ENCODE measurements at regions not wholly inside any gene's neighbourhood (a gene's known extent, or its start where the extent isn't known, plus 50 kb on each side); places are given as distances from the start of the nearest gene placed in this dataset.
"Not testable (repeated sequence)": the region's sequence is repeated elsewhere in the genome, so short reads cannot be mapped to it uniquely, and the experiment has no call there.

- DNase-seq (ENCODE audit: low spot score); H3K36me3 ChIP-seq; H3K27ac ChIP-seq; H3K4me1 ChIP-seq; H3K27me3 ChIP-seq; H3K4me3 ChIP-seq; H3K9me3 ChIP-seq: not testable (repeated sequence)
- peak in 1 of 2 donors; percentile 46 for TF ChIP-seq CTCF (IDR thresholded peaks at IDR 0.05)
Measured at GRCh38 chr7:32691965-32692815, 196.9 kb downstream of the AVL9 start.

GRCh38 chr7:32688092-32688491 lies 192.8 kb downstream of the AVL9 start:
- not testable (repeated sequence) for H3K9me3 ChIP-seq; H3K27me3 ChIP-seq; DNase-seq (ENCODE audit: low spot score)

GRCh38 chr7:32681174-32681518 lies 185.9 kb downstream of the AVL9 start:
- Histone ChIP-seq H3K9me3 (no peaks in the 10 kb centered on the region), H3K4me1 (no peaks in the 10 kb centered on the region), H3K27me3 (no peaks in the 10 kb centered on the region), H3K36me3 (no peaks in the 10 kb centered on the region), H3K27ac (no peak overlapping the region), H3K4me3 (no peak overlapping the region)
- TF ChIP-seq CTCF (IDR thresholded peaks at IDR 0.05) = no peak
- DNase-seq (ENCODE audit: low spot score) = no peak

More at GRCh38 chr7:32688092-32688491, 192.8 kb downstream of the AVL9 start:
- not testable (repeated sequence) for H3K4me3 ChIP-seq, H3K4me1 ChIP-seq, H3K36me3 ChIP-seq, H3K27ac ChIP-seq

- no peak overlapping the region for H3K27ac ChIP-seq
- H3K4me1 ChIP-seq = no peaks in the 10 kb centered on the region
- H3K9me3 ChIP-seq = no peaks in the 10 kb centered on the region
- H3K4me3 ChIP-seq = no peak overlapping the region
- no peaks in the 10 kb centered on the region for H3K27me3 ChIP-seq
- TF ChIP-seq CTCF (IDR thresholded peaks at IDR 0.05) = no peak
- H3K36me3 ChIP-seq = no peaks in the 10 kb centered on the region
- no peak for DNase-seq (ENCODE audit: low spot score)
Measured at GRCh38 chr7:32680259-32681173, 185.2 kb downstream of the AVL9 start.

GRCh38 chr7:32679192-32679591 lies 183.9 kb downstream of the AVL9 start:
- Histone ChIP-seq H3K9me3 (no peaks in the 10 kb centered on the region), H3K4me3 (no peak overlapping the region), H3K36me3 (no peaks in the 10 kb centered on the region), H3K27me3 (no peaks in the 10 kb centered on the region), H3K27ac (no peak overlapping the region), H3K4me1 (no peaks in the 10 kb centered on the region)
- DNase-seq (ENCODE audit: low spot score) = no peak
- no peak for TF ChIP-seq CTCF (IDR thresholded peaks at IDR 0.05)

GRCh38 chr7:32677593-32677992 lies 182.3 kb downstream of the AVL9 start:
- no peaks in the 10 kb centered on the region for H3K9me3 ChIP-seq
- no peaks in the 10 kb centered on the region for H3K27me3 ChIP-seq
- H3K4me3 ChIP-seq = no peak overlapping the region
- no peak for DNase-seq (ENCODE audit: low spot score)
- no peak for TF ChIP-seq CTCF (IDR thresholded peaks at IDR 0.05)
- H3K27ac ChIP-seq = no peak overlapping the region
- H3K36me3 ChIP-seq = no peaks in the 10 kb centered on the region
- no peaks in the 10 kb centered on the region for H3K4me1 ChIP-seq

Measured in right atrium auricular region (tissue), 2 donors.